DND-41 (cell line): ENCODE measurements at regions not wholly inside any gene's neighbourhood (a gene's known extent, or its start where the extent isn't known, plus 50 kb on each side); places are given as distances from the start of the nearest gene placed in this dataset.

Experiments used
- CTCF ChIP-seq: IDR thresholded peaks from 2 replicates; pipeline ENCODE4 v1.5.1; 2012; ENCODE audit warnings: borderline replicate concordance, low read length, moderate library complexity, mild to moderate bottlenecking; ENCODE audit not compliant: poor library complexity, severe bottlenecking; ENCODE audit errors: extremely low read depth
- EZH2 ChIP-seq: IDR thresholded peaks from 3 replicates; pipeline ENCODE4 v1.6.1; 2012; ENCODE audit warnings: borderline replicate concordance, low read depth, mild to moderate bottlenecking, moderate library complexity, low read length, inconsistent platforms; ENCODE audit not compliant: severe bottlenecking

DNA sequence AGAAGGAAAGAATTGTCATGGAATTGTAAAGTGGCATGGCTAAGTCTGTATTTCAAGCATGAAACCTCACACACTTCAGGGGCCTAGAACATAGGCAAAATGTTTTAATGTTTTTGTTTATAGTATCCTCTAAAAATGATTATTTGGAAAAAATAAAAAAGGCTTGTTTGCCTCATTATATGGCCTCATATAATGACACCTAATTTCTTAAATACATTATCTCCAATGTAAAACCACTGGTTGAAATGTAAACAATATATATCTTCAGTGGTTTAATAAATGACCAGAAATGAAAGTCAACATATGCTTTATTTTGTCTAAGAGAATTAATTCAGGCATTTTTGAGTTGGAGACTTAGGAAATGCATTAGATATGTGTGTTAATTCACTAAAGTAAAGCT is 1736.6 kb downstream of the EFNA5 start:
- TF ChIP-seq CTCF = no peak
- no peak for TF ChIP-seq EZH2
